ENCODE measurements at regions not wholly inside any gene's neighbourhood (a gene's known extent, or its start where the extent isn't known, plus 50 kb on each side); places are given as distances from the start of the nearest gene placed in this dataset.
"Not testable (repeated sequence)": the region's sequence is repeated elsewhere in the genome, so short reads cannot be mapped to it uniquely, and the experiment has no call there.

- DNase-seq = no peak
These were observed 192.3 kb upstream of the ARHGEF26 start for GRCh38 chr3:153928851-153929250.

DNA sequence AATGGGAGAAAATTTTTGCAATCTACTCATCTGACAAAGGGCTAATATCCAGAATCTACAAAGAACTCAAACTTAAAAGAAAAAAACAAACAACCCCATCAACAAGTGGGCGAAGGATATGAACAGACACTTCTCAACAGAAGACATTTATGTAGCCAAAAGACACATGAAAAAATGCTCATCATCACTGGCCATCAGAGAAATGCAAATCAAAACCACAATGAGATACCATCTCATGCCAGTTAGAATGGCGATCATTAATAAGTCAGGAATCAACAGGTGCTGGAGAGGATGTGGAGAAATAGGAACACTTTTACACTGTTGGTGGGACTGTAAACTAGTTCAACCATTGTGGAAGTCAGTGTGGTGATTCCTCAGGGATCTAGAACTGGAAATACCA is 187.7 kb upstream of the ARHGEF26 start:
- DNase-seq = not testable (repeated sequence)

DNA sequence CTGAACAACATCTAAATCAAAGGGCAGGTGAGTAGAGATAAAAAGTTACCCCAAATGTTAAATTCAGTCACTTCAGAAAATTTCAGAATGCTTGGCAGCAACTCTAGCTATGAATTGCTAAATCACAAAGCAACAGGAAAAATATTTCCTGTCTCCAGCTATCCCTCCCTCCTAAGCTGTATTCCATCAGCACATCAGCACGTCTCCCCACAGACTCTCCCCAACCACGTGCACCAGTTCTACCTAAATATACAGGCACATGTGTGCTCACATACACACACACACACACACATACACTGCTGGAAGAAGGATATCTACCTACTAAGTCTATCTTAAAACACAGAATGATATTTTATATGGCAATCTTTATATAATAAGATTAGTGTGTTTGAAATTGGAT is 177.1 kb upstream of the ARHGEF26 start:
- DNase-seq = no peak

- no peak for DNase-seq
These were observed 169.9 kb upstream of the ARHGEF26 start for GRCh38 chr3:153951276-153951675.

DNA sequence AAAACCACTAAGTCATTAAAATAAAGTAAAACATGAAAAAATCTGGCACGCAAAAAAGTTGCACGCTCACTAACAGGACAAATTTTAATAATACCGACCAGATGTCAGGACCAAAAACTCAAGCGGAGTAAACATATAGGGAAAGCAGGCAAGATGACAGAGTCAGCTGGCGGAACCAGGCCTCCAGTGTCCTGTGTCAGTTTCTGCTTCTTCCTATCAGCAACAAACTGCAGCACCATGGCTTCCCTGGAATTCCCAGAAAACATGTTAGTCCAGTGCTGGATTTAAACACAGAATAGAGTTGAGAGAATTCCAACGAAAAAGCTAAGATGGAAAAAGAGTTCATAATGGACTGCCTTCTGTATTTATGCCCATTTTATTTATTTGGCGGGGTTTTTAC is 169.1 kb upstream of the ARHGEF26 start:
- DNase-seq = no peak

DNA sequence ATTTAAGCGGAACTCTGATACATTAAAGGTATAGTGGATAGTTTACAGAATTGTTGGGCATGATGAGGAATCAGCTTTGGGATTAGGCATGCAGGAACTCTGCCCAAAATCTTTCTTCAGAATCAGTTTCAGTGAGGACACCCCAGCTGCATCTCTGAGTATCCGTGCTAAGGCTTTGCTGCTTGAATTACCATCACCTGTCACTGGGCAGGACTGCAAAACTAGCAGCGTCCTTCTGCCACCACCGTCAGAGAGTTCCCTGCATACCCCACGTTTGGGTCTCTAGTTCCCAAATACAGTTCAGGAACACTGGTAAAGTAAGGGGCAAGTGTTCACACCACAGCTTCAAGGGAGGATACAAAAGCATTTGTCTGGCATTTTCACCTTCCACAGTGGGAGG is 164.6 kb upstream of the ARHGEF26 start:
- DNase-seq = no peak

DNA sequence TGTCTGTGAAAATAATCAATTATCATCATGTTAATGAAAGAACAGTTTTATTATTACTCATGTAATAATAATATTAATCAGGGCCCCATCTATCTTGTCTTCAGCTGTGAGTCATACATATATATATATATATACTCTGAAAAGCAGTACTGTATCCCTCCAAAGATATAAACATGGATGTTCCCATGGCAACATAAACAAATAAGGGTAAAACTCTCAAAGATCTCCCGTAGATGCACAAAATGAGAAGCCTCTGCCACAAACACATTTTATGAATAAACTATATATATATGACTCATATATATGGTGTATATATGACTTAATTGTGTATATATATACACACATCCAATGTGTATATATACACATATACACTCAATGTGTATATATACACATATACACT is 163.8 kb upstream of the ARHGEF26 start:
- DNase-seq = no peak

DNA sequence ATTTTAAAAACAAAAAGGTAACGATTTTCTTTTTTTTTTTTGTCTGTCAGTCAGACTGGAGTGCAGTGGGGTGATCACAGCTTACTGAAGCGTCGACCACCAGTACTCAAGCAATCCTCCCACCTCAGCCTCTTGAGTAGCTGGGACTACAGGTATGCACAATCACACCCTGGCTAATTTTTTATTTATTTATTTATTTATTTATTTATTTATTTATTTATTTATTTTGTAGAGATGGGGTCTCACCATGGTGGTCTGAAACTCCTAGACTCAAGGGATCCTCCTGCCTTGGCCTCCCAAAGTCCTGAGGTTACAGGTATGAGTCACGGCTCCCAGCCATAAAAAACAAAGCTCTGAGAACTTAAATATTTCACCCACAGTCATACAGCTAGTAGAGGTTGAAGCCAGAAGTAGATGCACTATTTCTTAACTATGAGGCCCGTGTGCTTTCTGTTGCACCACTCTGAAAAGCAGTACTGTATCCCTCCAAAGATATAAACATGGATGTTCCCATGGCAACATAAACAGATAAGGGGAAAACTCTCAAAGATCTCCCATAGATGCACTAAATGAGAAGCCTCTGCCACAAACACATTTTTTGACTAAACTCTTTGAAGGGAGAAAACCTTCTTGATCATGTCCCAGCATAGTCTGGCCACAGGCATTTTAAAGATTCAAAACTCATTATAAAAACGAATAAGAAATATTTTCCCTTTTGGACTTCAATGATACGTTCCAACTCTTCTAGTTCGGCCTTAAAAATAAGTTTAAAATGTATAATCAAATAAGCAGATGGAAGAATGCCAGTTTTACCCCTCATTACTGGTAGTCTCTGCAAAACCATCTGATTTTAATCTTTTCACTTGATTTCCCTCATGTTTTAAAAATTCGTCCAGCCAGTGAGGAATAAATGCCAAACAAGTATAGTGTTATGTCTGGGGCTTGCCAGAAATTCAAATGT is 162.3 kb upstream of the ARHGEF26 start:
- DNase-seq = no peak

DNA sequence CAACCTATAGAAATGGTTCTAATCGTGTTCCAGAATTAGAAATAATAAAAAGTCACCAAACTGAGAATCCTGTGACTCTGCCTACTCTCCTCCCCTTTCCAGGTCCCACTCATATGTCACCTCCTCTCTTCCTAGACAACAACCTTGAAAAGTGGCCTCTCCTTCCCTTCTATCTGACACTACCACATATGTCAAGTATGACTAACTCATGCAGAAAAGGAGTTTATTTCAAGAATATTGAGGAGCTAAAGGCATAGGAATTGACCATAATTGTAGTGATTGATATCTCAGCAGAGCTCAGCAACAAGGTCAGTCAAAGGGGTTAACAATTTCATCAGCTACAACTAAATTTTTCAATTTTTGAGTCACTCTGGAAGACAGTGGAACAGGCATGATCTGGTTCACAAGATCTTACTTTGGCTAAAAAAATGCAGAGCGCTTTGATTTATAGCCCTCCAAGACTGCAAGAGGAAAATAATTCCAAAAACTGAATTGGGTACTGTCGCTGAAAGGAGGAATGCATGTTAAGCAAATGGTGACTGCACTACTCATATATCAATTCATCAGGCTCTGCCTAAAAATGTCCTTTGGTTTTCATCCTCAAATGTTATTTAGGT is 160.6 kb upstream of the ARHGEF26 start:
- no peak for DNase-seq

- no peak for DNase-seq
These were observed 159.7 kb upstream of the ARHGEF26 start for GRCh38 chr3:153961494-153961893.

DNA sequence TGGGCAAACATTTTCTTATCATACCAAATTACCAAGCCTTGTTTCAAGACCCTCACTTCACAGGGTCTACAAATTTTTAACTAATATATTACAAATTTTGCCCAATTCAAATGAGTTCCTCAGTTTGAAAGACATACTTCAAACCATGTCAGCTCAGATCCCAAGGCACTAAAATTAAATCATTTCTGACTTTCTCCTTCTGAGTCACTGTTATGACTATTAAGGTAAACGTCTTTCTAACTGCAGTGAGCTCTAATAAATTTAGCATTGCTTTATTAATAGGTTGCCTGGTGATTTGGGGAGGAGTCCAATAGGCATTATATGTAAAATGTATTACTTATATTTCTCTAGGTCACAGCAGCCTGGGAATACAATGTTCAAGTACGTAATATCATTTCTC is 158.2 kb upstream of the ARHGEF26 start:
- DNase-seq = no peak

DNA sequence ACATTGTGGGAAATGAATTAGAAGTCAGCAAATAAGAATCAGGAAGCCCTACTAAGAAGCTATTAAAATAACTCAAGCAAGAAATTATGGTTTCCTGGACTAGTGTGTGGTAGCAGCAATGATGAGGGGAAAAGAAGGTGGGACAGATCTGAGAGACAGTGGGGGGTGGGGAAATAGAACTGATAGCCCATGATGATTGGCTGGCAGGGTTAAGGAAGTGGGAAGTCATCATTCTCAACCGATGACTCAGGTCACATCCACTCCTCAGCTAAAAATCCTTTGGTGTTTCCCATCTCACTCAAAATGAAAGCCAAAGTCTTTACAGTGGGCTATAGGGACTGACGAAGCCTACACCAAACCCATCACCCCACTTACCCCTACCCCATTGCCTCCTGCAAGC is 153.9 kb upstream of the ARHGEF26 start:
- no peak for DNase-seq

DNA sequence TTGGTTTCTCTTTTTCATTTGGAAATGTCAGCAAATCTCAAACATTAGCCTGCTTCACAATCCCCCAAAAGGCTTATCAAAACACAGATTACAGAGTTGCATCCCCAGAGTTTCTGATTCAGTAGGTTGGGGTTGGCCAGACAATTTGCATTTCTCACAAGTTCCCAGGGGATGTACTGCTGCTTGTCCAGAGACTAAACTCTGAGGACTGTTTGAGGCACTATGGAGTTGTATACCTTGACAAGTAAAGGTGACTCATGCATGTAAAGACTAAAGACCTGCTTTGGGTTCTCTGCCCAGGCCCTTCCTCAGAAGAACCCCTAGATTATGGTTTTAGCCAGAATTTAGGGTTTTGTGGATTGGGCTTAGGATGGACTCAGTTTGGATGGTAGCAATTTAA is 151.1 kb upstream of the ARHGEF26 start:
- DNase-seq = no peak

- DNase-seq = peak; percentile 0 to 2
These were observed 150.3 kb upstream of the ARHGEF26 start for GRCh38 chr3:153970741-153971347.

DNA sequence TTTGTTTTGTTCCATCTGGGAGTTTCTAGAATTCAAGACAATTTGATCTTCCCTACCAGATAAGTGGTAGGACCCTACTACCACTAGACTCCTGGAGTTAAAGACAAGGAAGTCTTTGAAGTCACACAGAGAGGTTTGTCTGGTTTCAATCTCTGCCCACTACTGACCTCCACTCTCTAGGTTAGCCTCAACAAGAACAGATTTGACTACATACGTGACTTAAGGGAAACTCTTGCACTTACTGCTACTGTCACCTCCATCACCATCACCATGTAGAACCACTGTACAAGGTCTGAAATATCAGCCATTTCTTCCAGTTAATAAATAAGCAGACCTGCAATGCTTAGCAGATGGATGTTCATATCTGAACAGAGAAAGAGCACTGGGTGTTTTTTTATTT is 148.3 kb upstream of the ARHGEF26 start:
- no peak for DNase-seq

DNA sequence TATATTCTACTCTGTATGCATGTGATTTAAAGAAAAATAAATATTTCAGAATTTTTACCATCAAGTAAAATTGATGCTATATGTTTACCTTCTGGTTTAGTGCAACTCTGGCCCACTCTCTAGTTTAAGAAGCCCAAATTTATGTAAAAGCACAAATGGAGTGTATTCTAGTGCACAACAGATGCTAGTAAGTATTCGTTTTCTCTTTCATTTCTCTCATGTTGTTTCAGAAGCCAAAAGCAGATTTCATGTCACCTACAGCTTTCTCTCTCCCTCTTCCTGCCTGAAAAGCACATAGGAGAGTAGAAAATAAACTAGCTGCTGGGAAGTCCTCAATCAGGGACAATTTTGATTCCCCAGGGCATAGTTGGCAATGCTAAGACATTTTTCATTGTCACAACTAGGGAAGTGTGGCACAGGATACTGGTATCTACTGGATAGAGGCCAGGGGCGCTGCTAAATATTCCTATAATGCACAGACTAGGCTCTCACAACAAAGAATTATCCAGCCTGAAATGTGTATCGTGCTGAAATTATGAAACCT is 147.4 kb upstream of the ARHGEF26 start:
- DNase-seq = no peak

DNA sequence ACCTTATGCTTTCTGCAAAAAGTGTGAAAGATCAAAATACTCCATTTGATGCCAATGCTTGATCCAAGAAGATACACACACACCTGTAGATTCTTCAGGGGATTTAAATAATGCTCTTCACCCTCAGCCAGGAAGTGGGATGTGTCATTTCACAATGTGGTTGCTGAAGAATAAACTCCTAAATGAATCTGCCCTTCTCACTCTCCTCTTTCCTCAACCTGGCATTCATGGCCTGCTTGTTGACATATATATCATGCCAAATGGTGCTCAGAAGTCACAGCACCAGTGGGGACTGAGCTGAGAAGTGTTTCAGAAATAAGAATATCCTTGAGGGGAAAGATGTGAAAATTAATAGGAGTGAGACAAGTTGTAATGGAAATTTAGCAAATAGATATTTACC is 146.6 kb upstream of the ARHGEF26 start:
- no peak for DNase-seq

DNA sequence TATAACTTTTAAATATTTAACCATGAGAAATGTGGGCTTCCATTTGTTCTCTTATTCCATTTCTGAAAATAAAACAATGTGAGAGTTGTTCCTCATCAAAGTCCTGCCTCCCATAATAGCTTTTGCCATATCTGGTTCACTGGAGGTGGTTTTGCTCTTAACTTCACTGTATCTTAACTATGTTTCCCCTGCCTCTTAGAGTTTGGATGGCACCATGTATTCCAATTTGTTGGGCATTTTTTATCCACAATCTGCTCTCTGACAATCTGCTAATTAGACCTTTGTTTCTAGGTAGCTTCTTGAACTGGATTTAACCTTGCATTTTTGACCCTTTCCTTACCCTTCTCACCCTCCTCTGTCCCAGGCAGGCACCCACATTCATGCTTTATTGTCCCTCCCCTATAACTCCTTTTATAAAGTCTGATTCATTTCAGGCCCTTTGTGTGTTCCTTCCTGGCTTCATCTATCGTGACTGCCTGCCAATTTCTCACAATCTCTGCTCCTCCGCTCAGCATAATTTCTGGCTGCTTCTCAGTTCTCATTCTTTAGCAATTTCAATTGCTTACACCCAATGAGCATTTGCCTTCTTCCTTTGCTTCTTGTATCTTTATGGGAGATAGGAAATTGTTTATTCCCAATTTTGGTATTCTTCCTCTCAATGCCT is 144.2 kb upstream of the ARHGEF26 start:
- no peak for DNase-seq

DNA sequence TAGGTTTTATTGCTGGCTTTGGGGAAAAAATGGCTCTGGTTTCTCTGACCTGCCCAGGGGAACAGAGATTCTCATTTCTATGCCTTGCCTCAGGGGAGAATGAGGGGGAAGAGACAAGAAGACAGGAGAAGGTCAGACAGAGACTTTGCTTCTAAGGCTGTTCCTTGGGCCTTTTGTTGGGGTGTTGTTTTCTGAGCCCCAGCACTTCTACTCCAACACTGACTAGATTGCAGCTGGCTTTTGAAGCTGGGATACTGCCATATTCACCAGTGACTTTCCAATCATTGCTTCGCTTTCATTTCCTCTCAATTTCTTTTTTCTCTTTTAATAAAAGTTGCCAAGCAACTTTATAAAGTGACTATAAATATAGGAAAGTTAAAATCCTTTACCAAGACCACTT is 143.2 kb upstream of the ARHGEF26 start:
- DNase-seq = no peak

DNA sequence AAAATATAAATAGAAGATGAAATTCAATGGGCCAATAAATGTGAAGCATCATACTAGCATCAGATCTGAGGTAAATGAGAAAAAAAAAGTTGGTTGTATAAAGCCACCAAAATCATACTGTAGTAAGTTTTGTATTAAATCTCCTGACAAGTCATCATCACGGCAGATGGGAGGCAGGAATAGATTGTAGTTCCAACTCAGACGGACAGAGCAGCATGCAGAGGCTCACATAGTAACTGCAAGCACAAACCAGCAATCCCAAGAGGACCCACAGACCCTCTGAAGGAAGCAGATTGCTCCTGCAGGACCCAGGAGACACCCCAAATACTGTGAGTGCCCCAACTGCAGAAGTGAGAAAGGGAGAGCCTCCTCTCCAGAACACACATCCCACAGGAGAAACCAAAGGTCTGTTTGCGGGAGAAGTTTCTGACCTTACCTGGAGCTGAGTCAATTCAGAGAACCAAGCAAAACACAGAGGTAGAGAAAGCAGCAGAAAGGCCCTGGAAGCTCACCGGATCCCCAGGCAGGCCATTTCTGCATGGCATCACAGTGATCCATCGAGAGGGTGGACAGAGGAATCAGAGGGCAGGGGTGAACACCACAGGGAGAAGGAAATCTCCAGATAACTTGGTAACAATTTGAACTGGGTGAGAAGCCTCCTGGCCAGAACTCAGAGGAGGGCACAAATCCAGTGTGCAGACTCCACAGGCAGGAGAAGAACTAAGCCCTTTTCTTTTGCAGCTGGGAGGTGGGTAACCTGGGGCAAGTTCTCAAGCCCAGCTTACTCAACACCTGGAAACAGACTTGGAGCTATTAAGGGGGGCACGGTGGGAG is 141.6 kb upstream of the ARHGEF26 start:
- no peak for DNase-seq

GRCh38 chr3:153980252-153980590 is 141.0 kb upstream of the ARHGEF26 start:
- DNase-seq = no peak

- peak in 1 of 2 donors; percentile 24 for DNase-seq
These were observed 123.8 kb upstream of the ARHGEF26 start for GRCh38 chr3:153997364-153997763.

Data from inflammatory macrophage treated with lipopolysaccharide for 1 hour (primary cell).